GM12878 (cell line): ENCODE measurements at regions not wholly inside any gene's neighbourhood (a gene's known extent, or its start where the extent isn't known, plus 50 kb on each side); places are given as distances from the start of the nearest gene placed in this dataset.

Source experiments
- BRCA1 ChIP-seq: IDR thresholded peaks from 2 replicates; pipeline ENCODE4 v1.6.1; 2011; ENCODE audit warnings: low read depth, low read length, improper control_type of control experiment
- CREM ChIP-seq: IDR thresholded peaks from 2 replicates; pipeline ENCODE4 v1.6.1; 2014; ENCODE audit warnings: antibody characterized with exemption, low read depth
- ESRRA ChIP-seq: IDR thresholded peaks from 2 replicates; pipeline ENCODE4 v1.6.1; 2012; ENCODE audit warnings: mild to moderate bottlenecking, low read length, improper control_type of control experiment
- MEF2A ChIP-seq: IDR thresholded peaks from 2 replicates; pipeline ENCODE4 v1.6.1; 2011; ENCODE audit warnings: low read depth, mild to moderate bottlenecking, low read length, moderate library complexity; ENCODE audit not compliant: insufficient read depth
- NR2C2 ChIP-seq: IDR thresholded peaks from 2 replicates; pipeline ENCODE4 v1.6.1; 2011; ENCODE audit warnings: borderline replicate concordance, low read depth; ENCODE audit not compliant: control insufficient read depth, insufficient read length
- POLR2AphosphoS5 ChIP-seq: IDR thresholded peaks from 2 replicates; pipeline ENCODE4 v1.6.1; 2011; ENCODE audit warnings: mild to moderate bottlenecking, low read length, inconsistent platforms
- RAD51 ChIP-seq: fragments of 450-650 bp; IDR thresholded peaks from 2 replicates; pipeline ENCODE4 v1.6.1; 2016; ENCODE audit warnings: moderate library complexity, mild to moderate bottlenecking, inconsistent platforms
- RCOR1 ChIP-seq: conservative IDR thresholded peaks from 2 replicates; pipeline ENCODE4 v1.6.1; 2012; ENCODE audit warnings: low read depth, low read length, improper control_type of control experiment
- SPI1 ChIP-seq: IDR thresholded peaks from 2 replicates; pipeline ENCODE4 v1.6.1; 2011; ENCODE audit warnings: low read depth, mild to moderate bottlenecking, low read length, moderate library complexity, borderline replicate concordance; ENCODE audit not compliant: insufficient read depth
- ZNF384 ChIP-seq: IDR thresholded peaks from 2 replicates; pipeline ENCODE4 v1.6.1; 2012; ENCODE audit warnings: low read depth, mild to moderate bottlenecking, low read length, improper control_type of control experiment, borderline replicate concordance
- TF ChIP-seq, protein P1 (sequence below), 3 experiments: IDR thresholded peaks in 2 of 3; conservative IDR thresholded peaks in 1 of 3; 2 replicates each; pipeline ENCODE4 v1.5.1; 2011; ENCODE audit warnings: low read depth in 3 of 3, low read length in 3 of 3, mild to moderate bottlenecking in 3 of 3, control low read depth in 2 of 3, moderate library complexity in 2 of 3, inconsistent platforms in 1 of 3, mixed read lengths in 1 of 3; ENCODE audit not compliant: control insufficient read depth in 2 of 3, insufficient read depth in 1 of 3; ENCODE audit errors: extremely low read depth in 1 of 3

DNA sequence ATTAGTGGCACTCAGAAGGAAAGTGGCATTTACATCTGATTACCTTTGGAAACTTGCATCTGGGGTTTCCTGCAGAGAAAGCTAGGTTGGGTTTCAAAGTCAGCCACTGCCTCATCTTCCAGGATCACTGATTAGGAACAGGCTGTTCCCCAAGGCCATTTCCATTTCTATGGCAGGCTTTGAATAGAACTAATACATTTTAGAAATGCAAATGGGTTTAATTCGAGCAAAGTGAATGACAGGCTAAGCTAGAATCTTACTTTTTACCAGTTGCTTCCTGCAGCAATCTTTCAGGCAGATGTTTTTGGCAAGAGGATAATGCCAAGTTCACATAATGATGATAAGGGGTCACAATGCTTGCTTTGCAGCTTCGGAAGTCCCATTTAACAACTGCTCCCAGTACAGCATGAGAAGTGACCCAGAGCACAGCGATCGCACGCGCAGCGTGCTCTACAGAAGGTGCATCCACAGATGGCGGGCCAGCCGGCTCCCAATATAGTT is 336.7 kb downstream of the LPIN1 start:
- TF ChIP-seq RCOR1: no peak
- no peak for TF ChIP-seq BRCA1
- TF ChIP-seq ZNF384: no peak
- TF ChIP-seq SPI1: no peak
- TF ChIP-seq NR2C2: no peak
- TF ChIP-seq, protein P1, sequence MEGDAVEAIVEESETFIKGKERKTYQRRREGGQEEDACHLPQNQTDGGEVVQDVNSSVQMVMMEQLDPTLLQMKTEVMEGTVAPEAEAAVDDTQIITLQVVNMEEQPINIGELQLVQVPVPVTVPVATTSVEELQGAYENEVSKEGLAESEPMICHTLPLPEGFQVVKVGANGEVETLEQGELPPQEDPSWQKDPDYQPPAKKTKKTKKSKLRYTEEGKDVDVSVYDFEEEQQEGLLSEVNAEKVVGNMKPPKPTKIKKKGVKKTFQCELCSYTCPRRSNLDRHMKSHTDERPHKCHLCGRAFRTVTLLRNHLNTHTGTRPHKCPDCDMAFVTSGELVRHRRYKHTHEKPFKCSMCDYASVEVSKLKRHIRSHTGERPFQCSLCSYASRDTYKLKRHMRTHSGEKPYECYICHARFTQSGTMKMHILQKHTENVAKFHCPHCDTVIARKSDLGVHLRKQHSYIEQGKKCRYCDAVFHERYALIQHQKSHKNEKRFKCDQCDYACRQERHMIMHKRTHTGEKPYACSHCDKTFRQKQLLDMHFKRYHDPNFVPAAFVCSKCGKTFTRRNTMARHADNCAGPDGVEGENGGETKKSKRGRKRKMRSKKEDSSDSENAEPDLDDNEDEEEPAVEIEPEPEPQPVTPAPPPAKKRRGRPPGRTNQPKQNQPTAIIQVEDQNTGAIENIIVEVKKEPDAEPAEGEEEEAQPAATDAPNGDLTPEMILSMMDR (IDR thresholded peaks at IDR 0.05 in 2 of 3, conservative IDR thresholded peaks at IDR 0.05 in 1 of 3; ENCODE audit: control insufficient read depth in 2 of 3, extremely low read depth in 1 of 3, insufficient read depth in 1 of 3, low read depth in 3 of 3, low read length in 3 of 3): no peak
- TF ChIP-seq POLR2AphosphoS5: no peak
- TF ChIP-seq MEF2A: no peak
- no peak for TF ChIP-seq CREM
- no peak for TF ChIP-seq ESRRA
- no peak for TF ChIP-seq RAD51
